ENCODE measurements at regions not wholly inside any gene's neighbourhood (a gene's known extent, or its start where the extent isn't known, plus 50 kb on each side); places are given as distances from the start of the nearest gene placed in this dataset.

DNA sequence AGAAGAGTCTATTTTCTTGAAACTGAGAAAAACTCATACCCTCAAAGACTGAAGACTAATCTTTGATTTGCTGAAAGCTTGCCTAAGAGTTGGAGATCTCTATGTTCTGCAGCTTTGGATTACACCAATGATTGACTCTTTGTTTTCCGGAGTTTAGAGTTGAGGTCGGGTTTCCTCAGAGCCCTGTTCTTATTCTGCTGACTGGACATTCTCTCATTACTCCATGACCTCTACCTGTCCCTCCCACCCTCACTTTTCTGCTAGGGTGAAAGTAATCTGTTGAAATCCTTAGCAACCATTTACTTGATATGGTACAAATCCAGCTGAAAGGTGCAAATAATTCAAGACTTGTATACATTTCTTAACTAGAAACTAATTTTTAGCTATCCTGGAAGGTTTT lies 421.5 kb upstream of the FRG1 start:
- H3K18ac ChIP-seq (ENCODE audit: low read depth, low read length): no peak overlapping the region
- no peak overlapping the region for H4K5ac ChIP-seq (ENCODE audit: low read depth, low read length)
- TF ChIP-seq RCOR1 (IDR thresholded peaks at IDR 0.05; ENCODE audit: insufficient replicate concordance, low read length) (no peak), MAFK (IDR thresholded peaks at IDR 0.05; ENCODE audit: low read depth, low read length) (peak; percentile 67)
- H3K14ac ChIP-seq (replicated peaks; ENCODE audit: low read depth, low read length): no peak overlapping the region
- H2BK15ac ChIP-seq (ENCODE audit: low read depth, low read length): no peak overlapping the region
- ChIA-PET CTCF (no interaction called here), POLR2A (ENCODE audit: unreplicated experiment) (no interaction called here)
- H2AFZ ChIP-seq (replicated peaks; ENCODE audit: low read length, poor library complexity): no peak overlapping the region
- no TSS peak for BruUV-seq (replicated peaks)
- H3K4ac ChIP-seq (ENCODE audit: low read depth, low read length): no peak overlapping the region
- DNase-seq (no peak), ATAC-seq (ENCODE audit: low read depth) (no peak)
- in situ Hi-C loops (cut with MboI; ENCODE audit: low sequenced_read_pairs): no loop called here
- H2BK120ac ChIP-seq (ENCODE audit: low read depth, low read length): no peak overlapping the region
- H4K20me1 ChIP-seq (ENCODE audit: insufficient read depth, low read length): no peaks in the 10 kb centered on the region
- no peak overlapping the region for H2AK5ac ChIP-seq (ENCODE audit: low read depth, low read length)
- H3K9me1 ChIP-seq (ENCODE audit: insufficient read depth, low read length): no peaks in the 10 kb centered on the region
- H3K79me1 ChIP-seq (ENCODE audit: low read depth in 1 of 2, low read length in 2 of 2): no peaks in the 10 kb centered on the region
- intact Hi-C loops (cut with micrococcal nuclease): no loop called here
- no peak overlapping the region for H3K56ac ChIP-seq (ENCODE audit: extremely low read depth, insufficient read depth, low read length)
- H3K9ac ChIP-seq (ENCODE audit: low read depth, low read length): no peak overlapping the region
- H4K8ac ChIP-seq (ENCODE audit: low read depth in 2 of 2, low read length in 2 of 2): no peak overlapping the region
- no peaks in the 10 kb centered on the region for H3K27me3 ChIP-seq (ENCODE audit: control insufficient read depth, insufficient read depth, low read length)
- no peak overlapping the region for H2BK20ac ChIP-seq (ENCODE audit: low read depth, low read length)
- no peak overlapping the region for H3K4me2 ChIP-seq (ENCODE audit: low read depth, low read length)
- no peak overlapping the region for H2AK9ac ChIP-seq (replicated peaks; ENCODE audit: low read depth, low read length, poor library complexity)
- H3K9me3 ChIP-seq (ENCODE audit: control insufficient read depth, insufficient read depth, low read length): peaks cover 18% of the 10 kb centered on the region
- no peak overlapping the region for H3K23ac ChIP-seq (ENCODE audit: low read depth, low read length)
- no peaks in the 10 kb centered on the region for H3K36me3 ChIP-seq (ENCODE audit: control insufficient read depth, insufficient read depth, low read length)
- no peaks in the 10 kb centered on the region for H3K4me1 ChIP-seq (ENCODE audit: control insufficient read depth, insufficient read depth, low read length)
- H2BK5ac ChIP-seq (ENCODE audit: low read depth, low read length, poor library complexity, severe bottlenecking): no peak overlapping the region
- no peak overlapping the region for H4K91ac ChIP-seq (ENCODE audit: insufficient read depth, low read depth, low read length)
- no CpG with 5 or more reads among the region's 2 CpGs for WGBS, 2 experiments (ENCODE audit: extremely low coverage in 2 of 2, insufficient read length in 1 of 2)
- dilution Hi-C loops (cut with HindIII; ENCODE audit: low sequenced_read_pairs, unreplicated experiment): no loop called here
- no peak overlapping the region for H3K4me3 ChIP-seq (ENCODE audit: insufficient read depth, low read depth, low read length)
- no peak overlapping the region for H3K27ac ChIP-seq (ENCODE audit: insufficient read depth, low read length)

Measured in IMR-90 (cell line).